AG20443 (cell line): ENCODE measurements at regions not wholly inside any gene's neighbourhood (a gene's known extent, or its start where the extent isn't known, plus 50 kb on each side); places are given as distances from the start of the nearest gene placed in this dataset.
"Not testable (repeated sequence)": the region's sequence is repeated elsewhere in the genome, so short reads cannot be mapped to it uniquely, and the experiment has no call there.

ENCODE experiments used
- DNase-seq: peaks from one replicate; pipeline ENCODE4 v3.0.0; 2012; ENCODE audit warnings: low spot score, mixed read lengths

- peak; percentile 73 for DNase-seq
Measured at GRCh38 chr17:83192161-83192788, 112.9 kb downstream of the METRNL start.

GRCh38 chr17:83192789-83193335 lies 113.5 kb downstream of the METRNL start:
- DNase-seq, result not testable (repeated sequence)

DNA sequence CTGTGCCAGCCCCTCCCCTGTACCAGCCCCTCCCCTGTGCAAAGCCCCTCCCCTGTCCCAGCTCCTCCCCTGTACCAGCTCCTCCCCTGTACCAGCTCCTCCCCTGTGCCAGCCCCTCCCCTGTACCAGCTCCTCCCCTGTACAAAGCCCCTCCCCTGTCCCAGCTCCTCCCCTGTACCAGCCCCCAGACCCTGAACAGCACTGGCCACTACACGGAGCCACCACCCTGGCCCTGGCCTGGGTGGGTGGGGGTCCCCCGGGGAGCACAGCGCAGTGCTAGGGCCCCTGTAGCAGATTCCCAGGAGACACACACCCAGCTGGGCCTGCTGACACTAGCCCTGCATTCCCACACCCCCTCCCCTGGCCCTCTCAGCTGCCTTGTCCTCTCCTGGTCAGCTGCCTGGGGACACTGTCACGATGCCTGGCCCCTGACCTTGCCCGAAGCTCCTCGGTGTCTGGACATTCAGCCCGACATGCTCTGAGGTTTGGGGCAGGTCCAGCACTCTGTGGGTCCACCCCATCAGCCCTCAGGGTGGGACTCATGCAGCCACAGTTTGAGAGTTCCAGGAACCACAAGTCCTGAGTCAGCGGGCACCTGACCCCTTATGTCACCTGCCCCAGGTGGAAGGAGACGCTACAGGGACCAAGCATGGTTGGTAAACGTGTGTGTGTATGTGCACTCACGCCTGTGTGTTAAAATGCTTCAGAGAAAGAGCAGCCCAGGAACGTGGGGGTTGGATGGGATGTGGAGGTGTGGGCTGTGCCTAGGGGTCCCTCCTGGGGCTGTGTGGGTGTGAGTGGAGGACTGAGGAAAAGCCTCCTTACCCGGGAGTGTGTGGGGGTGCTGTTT lies 114.2 kb downstream of the METRNL start:
- no peak for DNase-seq

DNA sequence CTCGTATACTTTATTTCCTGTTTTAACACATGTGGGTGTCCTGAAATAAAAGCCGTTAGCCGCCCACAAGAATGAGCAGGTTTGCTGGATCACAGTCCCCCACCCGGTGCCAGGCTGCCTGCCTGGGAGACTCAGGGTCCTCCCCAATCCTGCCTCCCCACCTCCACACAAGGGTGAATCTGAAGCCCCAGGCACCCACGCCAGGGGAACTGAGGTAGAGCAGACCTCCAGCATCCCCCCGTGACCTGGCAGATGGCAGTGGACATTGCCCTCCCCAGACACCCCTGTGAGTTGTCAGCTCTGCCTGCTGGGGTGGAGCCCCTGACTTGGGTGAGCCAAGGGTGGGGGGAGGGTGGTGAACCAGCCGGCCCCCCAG lies 114.8 kb downstream of the METRNL start:
- DNase-seq, result no peak

GRCh38 chr17:83194761-83195329 lies 115.4 kb downstream of the METRNL start:
- peak; percentile 61 for DNase-seq

- peak; percentile 78 for DNase-seq
Measured at GRCh38 chr17:83195330-83196023, 116.1 kb downstream of the METRNL start.

- DNase-seq, result peak; percentile 64
Measured at GRCh38 chr17:83196024-83196365, 116.6 kb downstream of the METRNL start.

GRCh38 chr17:83196366-83196765 lies 117.0 kb downstream of the METRNL start:
- no peak for DNase-seq

DNA sequence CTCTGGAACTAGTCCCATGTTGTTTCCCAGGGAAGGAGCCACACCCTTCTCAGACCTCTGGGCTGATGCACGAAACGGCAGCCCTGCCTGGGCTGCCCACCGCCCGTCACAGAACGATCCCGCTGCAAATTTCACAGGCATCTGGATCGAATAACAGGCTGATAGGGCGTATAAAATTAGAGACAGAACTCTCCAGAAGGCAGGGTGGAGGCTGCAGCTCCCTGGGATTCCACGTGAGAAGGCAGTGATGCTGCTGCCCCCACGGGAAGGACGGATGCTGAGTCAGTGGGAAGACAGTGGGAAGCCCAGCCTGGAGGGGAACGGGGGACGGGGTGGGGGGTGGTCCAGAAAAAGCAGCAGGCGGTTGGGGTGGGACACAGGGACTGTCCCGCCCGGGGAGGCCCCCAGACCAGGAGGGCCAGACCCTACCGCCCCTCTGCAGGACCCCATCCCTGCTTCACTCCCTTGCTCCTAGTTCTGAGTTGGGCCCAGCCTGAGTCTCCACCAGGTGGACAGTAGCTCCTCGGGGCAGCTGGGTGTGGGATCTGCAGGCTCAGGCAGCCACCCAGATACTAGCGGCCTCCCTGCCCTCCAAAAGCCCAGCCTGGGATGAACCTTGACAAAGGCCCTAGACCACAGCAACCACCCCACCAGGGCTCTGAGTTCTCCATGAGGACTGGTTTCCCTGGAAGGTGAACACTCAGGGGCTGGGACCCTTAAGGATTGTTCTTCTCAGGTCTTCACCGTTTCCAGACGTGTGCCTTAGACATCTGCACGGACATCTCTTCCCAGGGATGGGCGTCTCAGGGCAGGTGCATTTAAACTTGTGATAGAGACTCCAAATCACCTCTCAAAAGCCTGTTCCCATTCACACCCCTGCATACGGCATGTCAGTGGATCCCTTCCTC lies 117.8 kb downstream of the METRNL start:
- peak; percentile 72 for DNase-seq

GRCh38 chr17:83198366-83199341 lies 119.2 kb downstream of the METRNL start:
- no peak for DNase-seq

DNA sequence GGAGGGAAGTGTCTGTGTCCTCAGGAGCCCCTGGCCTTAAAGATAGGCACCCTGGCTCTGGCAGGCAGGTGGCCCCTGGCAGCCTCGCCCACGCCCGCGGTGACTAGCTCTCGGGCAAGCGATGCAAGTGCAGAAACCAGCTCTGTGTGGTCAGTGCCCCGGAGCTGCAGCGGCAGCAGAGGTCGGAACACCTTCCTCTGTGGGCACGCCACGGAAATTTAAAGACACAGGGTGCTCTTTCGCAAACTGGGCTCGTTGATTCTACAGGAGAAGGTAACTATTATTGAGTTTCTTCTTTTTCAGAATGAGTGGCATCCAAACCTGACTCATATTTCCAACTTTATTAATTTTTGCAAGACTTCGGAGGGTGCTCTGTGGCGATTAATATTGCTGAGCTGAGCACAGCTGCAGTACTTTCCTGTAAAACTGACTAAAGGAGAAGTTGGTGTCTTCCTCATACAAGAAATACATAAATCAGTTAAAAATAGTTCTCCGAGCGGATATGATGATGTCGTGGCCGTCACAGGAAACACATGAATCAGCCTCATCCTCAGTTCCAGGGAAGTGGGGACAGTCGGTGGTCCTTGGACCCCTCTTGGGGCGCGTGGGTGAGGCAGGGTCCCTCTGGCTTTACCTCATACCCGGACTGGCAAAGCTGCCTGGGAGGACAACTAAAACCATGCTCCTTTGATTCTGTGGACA lies 120.2 kb downstream of the METRNL start:
- peak; percentile 41 for DNase-seq

GRCh38 chr17:83200231-83200699 lies 120.9 kb downstream of the METRNL start:
- DNase-seq, result peak; percentile 72

DNA sequence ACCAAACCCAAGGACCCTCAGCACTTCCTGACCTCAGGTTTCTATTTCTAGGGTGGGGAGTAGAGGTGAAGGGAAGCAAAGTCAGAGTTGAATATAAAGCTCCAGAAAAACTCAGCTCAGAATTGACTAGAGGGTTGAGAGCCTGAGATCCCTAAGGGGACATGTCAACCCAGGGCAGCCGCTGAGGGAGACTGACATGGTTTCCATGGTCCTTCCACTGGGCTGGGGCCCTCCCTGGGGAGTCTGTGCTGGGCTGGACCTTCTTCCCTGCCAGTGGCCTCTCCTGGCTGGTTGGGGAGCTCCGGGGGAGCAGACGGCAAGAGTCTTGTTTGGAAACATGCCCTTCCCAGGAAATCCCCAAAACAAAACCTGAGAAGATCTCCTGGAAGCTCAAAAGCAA lies 121.3 kb downstream of the METRNL start:
- no peak for DNase-seq

DNA sequence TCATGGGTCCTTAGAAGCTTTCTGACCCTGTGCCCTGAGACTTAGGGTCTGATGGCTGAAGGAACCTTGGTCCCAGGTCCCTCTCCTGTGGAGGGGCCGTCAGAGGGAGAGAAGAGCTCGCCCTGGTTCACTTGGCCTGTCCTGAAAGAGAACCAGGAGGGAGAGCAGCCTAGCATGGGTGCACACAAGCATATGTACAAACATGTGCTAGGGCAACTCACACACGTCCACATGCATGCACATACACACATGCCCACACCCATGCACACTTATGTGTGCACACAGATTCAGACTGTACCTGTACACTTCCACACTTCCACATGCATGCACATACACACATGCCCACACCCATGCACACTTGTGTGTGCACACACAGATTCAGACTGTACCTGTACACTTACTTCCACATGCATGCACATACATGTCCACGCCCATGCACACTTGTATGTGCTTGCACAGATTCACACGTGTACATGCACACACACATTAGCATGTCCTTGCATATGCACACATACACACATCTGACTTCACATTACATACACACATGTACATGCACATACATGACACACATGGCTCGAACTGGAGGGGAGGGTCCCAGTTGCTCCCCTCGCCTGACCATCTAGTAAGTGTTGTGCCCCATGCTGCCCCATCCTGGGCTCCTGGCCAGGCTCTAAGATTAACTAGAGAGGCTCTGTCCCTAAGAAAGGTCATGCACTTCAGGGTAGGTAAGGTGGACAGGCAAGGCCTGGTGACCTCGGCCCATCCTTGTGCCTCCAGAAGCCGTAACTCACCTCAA lies 122.0 kb downstream of the METRNL start:
- no peak for DNase-seq

- DNase-seq, result no peak
Measured at GRCh38 chr17:83202002-83203000, 122.9 kb downstream of the METRNL start.

GRCh38 chr17:83203073-83203471 lies 123.7 kb downstream of the METRNL start:
- peak; percentile 85 for DNase-seq
